Upper lobe of left lung (tissue), 4 donors: ENCODE measurements at regions not wholly inside any gene's neighbourhood (a gene's known extent, or its start where the extent isn't known, plus 50 kb on each side); places are given as distances from the start of the nearest gene placed in this dataset.

Source experiments
- CTCF ChIP-seq, 6 experiments: fragments of 450-650 bp in 4 of 6; fragments of 200-600 bp in 2 of 6; sonication (generic) in 2 of 6; IDR thresholded peaks; one replicate each; pipeline ENCODE4 v1.5.1; 2016 to 2019; ENCODE audit warnings: antibody characterized with exemption in 6 of 6
- EP300 ChIP-seq, 4 donors: sonication (generic); formaldehyde crosslinking; IDR thresholded peaks; one replicate each; pipeline ENCODE4 v1.5.1; 2017; ENCODE audit warnings: antibody characterized with exemption in 4 of 4, control low read depth in 2 of 4
- POLR2A ChIP-seq, 4 donors: fragments of 450-650 bp; IDR thresholded peaks; one replicate each; pipeline ENCODE4 v1.5.1; 2016 to 2017; ENCODE audit warnings: antibody characterized with exemption in 4 of 4, mild to moderate bottlenecking in 2 of 4
- POLR2AphosphoS5 ChIP-seq, 2 donors: sonication (generic); formaldehyde crosslinking; IDR thresholded peaks; one replicate each; pipeline ENCODE4 v1.5.1; 2017; ENCODE audit warnings: antibody characterized with exemption in 2 of 2

DNA sequence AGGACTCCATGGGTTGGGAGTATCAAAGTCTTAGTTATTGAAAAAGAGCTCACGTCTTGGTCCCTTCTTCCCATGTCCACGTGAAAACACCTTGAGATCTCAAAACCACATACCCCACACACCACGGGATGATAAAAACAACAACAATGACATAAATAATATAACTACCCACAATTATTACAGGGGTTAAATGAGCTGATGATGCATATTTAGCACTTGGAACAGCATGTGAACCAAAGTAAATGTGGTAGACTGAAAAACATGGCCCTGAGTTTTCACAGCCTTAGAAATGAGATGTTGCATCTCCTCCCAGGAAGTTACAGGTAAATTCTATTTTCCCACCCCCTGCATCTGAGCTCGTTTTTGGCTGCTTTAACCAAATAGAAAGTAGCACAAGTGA, 208.9 kb downstream of the C16orf95 start:
- TF ChIP-seq CTCF (IDR thresholded peaks at IDR 0.05) (no peak), POLR2A (IDR thresholded peaks at IDR 0.05) (no peak), EP300 (IDR thresholded peaks at IDR 0.05) (no peak), POLR2AphosphoS5 (IDR thresholded peaks at IDR 0.05) (no peak)
